GM19238 (cell line): ENCODE measurements at regions not wholly inside any gene's neighbourhood (a gene's known extent, or its start where the extent isn't known, plus 50 kb on each side); places are given as distances from the start of the nearest gene placed in this dataset.
"Not testable (repeated sequence)": the region's sequence is repeated elsewhere in the genome, so short reads cannot be mapped to it uniquely, and the experiment has no call there.

ENCODE experiments used
- DNase-seq: peaks from one replicate; pipeline ENCODE4 v3.0.0; 2011; ENCODE audit warnings: low spot score; ENCODE audit not compliant: insufficient read length

- no peak for DNase-seq
Measured at GRCh38 chr3:118108769-118109168, 925.9 kb downstream of the IGSF11 start.

GRCh38 chr3:118110211-118110610 lies 924.4 kb downstream of the IGSF11 start:
- no peak for DNase-seq

DNA sequence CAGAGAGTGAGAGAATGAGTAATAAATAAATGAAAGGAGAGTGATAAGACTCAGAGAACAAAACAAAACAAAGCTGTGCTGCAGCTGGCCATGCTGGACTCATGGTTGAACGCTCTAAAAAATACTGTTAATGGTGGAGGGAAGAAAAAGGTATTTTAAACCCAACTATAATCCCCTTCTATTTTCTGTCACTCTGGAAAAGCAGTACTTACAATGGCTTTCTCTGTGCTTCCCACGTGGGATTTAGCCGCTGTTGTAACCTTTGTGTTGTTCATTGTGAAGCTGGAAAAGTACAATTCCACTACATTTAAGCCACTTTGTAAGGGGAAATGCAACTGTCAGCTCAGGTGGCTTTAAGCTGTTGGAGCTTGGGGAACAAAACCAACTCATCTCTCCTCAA lies 917.7 kb downstream of the IGSF11 start:
- no peak for DNase-seq

GRCh38 chr3:118126751-118127150 lies 907.9 kb downstream of the IGSF11 start:
- DNase-seq: no peak

DNA sequence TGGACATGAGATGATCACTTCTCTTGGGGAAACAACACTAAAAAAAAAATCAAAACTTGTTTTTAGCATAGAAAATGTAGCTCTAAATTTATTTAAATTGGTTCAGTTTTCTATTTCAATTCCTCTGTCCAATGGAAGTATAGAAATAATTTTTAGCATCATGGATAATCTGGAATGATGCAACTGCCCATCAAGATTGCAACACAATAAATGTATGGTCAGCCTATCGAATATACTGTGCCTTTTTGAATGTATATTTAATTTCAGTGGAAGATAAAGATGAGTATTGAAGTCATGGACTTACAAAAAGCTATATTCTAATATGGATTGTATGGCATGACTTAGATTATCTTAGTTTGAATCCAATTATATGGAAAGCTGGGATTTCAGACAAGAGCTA lies 906.7 kb downstream of the IGSF11 start:
- DNase-seq: no peak

DNA sequence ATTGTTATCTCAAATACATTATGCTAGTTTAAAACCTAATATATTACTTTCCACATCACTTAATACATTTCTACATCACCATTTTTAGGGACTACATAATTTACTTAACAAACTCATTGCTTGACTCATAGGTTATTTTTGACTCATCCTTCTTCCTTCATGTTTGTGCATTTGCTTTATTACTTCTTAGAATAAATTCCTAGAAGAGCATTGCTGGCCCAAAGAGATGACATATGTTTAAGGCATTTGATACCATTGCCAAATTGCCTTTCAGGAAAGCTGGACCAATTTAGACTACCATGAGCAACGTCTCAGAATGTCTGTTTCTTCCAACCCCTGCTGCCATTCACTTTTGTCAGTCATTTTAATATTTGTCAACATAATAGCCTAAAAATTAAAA lies 905.8 kb downstream of the IGSF11 start:
- DNase-seq: no peak

- no peak for DNase-seq
Measured at GRCh38 chr3:118137778-118138177, 896.9 kb downstream of the IGSF11 start.

DNA sequence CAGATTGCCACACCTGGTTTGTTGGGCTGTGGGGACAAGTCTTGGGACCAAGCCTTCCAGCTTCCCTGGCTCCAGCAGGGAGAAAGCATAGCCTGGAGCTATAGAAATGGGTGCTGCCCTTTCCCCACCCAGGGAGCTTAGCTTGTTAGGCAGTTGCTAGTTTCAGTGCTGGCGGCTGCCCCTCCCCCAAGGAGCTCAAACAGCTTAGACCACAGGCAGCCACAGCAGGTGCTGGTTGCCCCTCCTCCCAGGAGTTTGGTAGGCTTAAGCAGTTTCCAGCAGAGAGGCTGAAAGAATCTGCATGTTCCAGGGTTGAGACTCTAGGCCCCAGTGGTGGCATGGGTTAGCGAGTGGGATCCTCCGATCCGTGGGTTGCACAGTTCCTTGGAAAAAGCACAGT lies 889.7 kb downstream of the IGSF11 start:
- no peak for DNase-seq

GRCh38 chr3:118146658-118147375 lies 887.8 kb downstream of the IGSF11 start:
- DNase-seq: no peak

DNA sequence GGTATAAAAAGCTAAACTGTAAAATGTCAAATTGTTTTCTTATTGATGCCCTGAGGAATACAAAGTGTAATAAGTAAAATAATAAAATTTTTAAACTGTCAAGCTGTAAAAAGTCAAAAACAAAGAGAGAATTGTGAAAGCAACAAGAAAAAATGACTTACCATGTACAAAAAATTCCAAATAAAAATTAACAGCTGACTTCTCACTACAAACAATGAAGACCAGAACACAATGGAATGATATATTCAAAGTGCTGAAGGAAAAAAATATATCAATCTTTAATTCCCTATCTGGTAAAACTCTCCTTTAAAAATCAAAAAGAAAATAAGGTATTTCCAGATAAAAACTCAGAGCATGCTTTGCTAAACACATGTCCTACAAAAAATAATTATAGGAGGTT lies 883.5 kb downstream of the IGSF11 start:
- DNase-seq: no peak

- DNase-seq: not testable (repeated sequence)
Measured at GRCh38 chr3:118162627-118163588, 871.7 kb downstream of the IGSF11 start.

DNA sequence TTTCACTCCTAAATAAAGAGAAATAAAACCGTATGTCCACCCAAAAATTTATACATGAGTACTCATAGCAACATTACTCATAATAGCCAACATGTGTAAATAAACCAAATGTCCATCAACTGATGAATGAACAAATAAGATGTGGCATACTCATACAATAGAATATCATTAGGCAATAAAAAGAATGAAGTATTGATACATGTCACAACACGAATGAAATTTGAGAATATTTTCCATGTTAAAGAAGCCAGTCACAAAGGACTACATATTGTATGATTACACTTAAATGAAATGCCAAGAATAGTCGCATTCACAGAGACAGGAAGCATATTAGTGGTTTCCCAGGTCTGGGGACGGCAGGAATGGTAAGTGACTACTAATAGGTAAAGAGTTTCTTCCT lies 869.2 kb downstream of the IGSF11 start:
- DNase-seq: no peak

- no peak for DNase-seq
Measured at GRCh38 chr3:118167571-118167970, 867.1 kb downstream of the IGSF11 start.

GRCh38 chr3:118168175-118168574 lies 866.5 kb downstream of the IGSF11 start:
- DNase-seq: no peak

DNA sequence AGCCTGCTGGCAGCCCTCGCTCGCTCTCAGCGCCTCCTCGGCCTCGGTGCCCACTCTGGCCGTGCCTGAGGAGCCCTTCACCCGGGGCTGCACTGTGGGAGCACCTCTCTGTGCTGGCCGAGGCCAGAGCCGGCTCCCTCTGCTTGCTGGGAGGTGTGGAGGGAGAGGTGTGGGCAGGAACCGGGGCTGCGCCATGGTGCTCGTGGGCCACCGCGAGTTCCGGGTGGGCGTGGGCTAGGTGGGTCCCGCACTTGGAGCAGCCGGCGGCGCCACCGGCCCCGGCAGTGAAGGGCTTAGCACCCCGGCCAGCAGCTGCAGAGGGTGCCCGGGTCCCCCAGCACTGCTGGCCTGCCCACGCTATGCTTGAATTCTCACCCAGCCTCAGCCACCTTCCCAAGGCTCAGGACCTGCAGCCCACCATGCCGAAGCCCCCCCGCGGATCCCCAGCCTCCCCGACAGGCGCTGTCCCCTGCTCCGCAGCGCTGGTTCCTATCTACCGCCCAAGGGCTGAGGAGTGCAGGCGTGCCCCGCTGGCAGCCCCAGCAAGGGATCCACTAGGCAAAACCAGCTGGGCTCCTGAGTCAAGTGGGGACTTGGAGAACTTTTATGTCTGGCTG lies 863.3 kb downstream of the IGSF11 start:
- no peak for DNase-seq

DNA sequence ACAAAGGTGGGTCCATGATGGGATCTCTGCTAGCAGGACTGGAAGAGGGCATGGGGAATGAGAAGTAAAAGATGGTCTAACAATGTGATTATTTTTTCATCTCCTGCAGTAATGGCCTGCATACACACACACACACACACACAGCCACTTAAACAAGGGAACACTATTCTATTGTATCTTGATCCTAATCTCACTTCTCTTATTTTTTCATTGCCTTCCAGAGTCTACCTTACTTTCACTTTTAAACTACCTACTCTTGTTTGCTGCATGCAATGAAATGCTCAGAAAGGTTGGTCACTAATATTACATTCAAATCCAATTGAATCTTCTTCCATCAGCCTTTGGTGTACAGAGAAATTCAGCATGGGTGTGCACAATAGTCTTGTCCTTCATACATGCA lies 853.8 kb downstream of the IGSF11 start:
- no peak for DNase-seq

DNA sequence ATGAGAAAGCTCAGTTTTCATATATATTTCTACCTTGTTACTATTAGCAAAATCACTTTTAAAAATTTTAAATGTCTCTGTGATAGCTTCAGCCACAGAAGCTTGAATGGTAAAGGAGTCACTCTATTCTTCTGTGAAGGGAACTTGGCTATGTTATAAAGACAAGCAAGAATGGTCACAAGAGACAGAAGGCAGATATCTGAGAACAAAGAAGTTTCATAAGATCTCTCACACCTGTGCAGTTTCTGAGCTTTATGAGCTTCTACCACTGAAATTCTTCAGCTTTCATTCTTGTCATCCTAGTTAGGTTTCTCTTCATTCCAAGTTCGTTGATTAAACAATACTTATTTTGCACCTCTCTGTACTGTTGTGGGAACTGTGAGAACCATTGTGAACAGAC lies 853.4 kb downstream of the IGSF11 start:
- DNase-seq: no peak

GRCh38 chr3:118186051-118186450 lies 848.6 kb downstream of the IGSF11 start:
- no peak for DNase-seq

DNA sequence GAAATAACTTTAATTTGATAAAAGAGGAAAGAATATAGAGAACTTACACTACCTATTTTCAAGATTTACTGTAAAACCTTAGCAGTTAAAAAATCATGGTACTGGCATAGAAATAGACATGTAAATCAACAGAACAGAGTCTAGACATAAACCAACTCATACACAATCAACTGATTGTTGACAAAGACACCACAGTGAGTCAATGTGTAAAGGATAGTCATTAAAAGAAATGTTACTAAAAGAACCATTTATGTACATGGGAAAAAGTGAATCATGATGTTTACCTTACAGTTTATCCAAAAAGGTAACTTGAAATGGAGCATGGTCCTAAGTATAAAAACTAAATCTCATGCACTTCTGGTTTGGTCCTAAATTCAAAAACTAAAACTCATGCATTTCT lies 847.4 kb downstream of the IGSF11 start:
- no peak for DNase-seq

- DNase-seq: no peak
Measured at GRCh38 chr3:118196183-118196582, 838.5 kb downstream of the IGSF11 start.

GRCh38 chr3:118199044-118199443 lies 835.6 kb downstream of the IGSF11 start:
- DNase-seq: no peak

DNA sequence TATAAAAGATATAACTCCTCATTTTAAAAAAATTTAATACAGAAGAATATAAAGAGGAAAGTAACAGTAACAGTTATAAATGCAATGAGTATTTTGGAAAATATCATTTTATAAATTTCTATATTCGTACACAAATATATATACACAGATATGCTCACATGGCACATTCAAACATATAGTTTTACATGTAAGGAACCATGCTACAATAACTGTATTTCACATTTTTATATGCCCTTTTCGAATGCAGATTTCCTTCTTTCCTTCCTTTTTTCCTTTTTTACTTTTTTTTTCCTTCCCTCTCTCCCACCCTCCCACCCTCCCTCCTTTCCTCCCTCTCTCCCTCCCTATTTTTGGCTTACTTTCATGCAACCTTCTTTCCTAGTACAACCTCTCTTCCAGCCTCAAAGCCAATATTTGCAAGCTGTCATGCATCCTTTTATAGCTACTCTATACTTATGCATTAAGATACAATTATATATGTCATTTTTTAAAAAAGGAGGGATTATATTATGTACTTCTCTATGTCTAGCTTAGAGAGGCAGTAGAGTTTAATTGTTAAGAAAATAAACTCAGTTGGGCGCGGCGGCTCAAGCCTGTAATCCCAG lies 830.5 kb downstream of the IGSF11 start:
- no peak for DNase-seq
